GM12865 (cell line): ENCODE measurements at regions not wholly inside any gene's neighbourhood (a gene's known extent, or its start where the extent isn't known, plus 50 kb on each side); places are given as distances from the start of the nearest gene placed in this dataset.

Source experiments
- DNase-seq: peaks from one replicate; pipeline ENCODE4 v3.0.0; 2010; ENCODE audit warnings: low read depth
- H3K4me3 ChIP-seq: 2 replicates; pipeline ENCODE4 v1.5.1; 2011; ENCODE audit warnings: mild to moderate bottlenecking, low read depth, low read length, control low read depth
- CTCF ChIP-seq: IDR thresholded peaks from 2 replicates; pipeline ENCODE4 v1.5.1; 2011; ENCODE audit warnings: low read length, control low read depth, low read depth, inconsistent platforms; ENCODE audit not compliant: insufficient read depth; ENCODE audit errors: missing control alignments

- no peak for TF ChIP-seq CTCF
- DNase-seq, result no peak
- H3K4me3 ChIP-seq, result no peak overlapping the region
These were observed 170.0 kb downstream of the VEGFA start for GRCh38 chr6:43940071-43940392.

GRCh38 chr6:43939281-43940070 lies 169.5 kb downstream of the VEGFA start:
- DNase-seq, result no peak
- H3K4me3 ChIP-seq, result no peak overlapping the region
- no peak for TF ChIP-seq CTCF

- TF ChIP-seq CTCF, result no peak
- DNase-seq, result no peak
- no peak overlapping the region for H3K4me3 ChIP-seq
These were observed 168.4 kb downstream of the VEGFA start for GRCh38 chr6:43938178-43939105.

GRCh38 chr6:43937236-43938177 lies 167.5 kb downstream of the VEGFA start:
- TF ChIP-seq CTCF, result no peak
- H3K4me3 ChIP-seq, result no peak overlapping the region
- no peak for DNase-seq

GRCh38 chr6:43936476-43936875 lies 166.5 kb downstream of the VEGFA start:
- no peak overlapping the region for H3K4me3 ChIP-seq
- TF ChIP-seq CTCF, result no peak
- no peak for DNase-seq

GRCh38 chr6:43935921-43936439 lies 166.0 kb downstream of the VEGFA start:
- TF ChIP-seq CTCF, result no peak
- DNase-seq, result no peak
- H3K4me3 ChIP-seq, result no peak overlapping the region
